ENCODE measurements at regions not wholly inside any gene's neighbourhood (a gene's known extent, or its start where the extent isn't known, plus 50 kb on each side); places are given as distances from the start of the nearest gene placed in this dataset.
"Not testable (repeated sequence)": the region's sequence is repeated elsewhere in the genome, so short reads cannot be mapped to it uniquely, and the experiment has no call there.

DNA sequence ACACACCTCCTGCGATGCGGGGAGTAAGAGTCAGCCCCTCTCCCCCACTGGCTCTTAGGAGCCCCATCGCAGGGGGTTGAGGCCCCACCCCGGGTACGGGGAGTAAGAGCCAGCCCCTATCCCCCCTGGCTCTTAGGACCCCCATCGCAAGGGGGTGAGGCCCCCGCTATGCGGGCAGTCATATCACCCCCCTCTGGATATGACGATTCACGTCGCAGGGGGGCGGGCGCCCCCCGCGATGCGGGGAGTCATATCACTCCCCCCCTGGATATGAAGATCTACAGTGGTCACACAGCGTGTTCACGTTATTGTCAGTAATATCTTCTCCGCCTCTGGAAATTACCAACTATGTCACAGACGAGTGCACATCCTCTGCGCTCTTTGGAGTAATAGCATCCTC lies 61.1 kb downstream of the DEFB131A start:
- DNase-seq (ENCODE audit: low spot score); in situ Hi-C loops (cut with MboI; ENCODE audit: low pct_unique_long_range_greater_than_20kb, low sequenced_read_pairs, unreplicated experiment): not testable (repeated sequence)

DNA sequence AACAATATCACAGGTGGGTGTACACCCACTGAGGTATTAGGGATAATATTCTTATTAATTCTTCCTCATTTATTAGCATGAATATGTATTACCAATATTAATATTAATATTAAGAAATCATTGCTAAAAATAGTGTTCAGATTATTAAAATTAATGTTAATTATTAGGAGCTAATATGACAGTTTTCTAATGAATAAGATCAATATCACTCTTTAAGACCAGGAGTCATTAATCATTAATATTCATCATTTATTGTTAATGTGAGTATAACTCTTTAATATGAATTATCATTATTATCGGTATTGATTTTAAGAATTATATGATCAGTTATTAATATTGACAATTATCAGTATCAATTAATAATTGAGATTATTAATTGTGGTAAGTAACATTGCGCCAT lies 62.5 kb downstream of the DEFB131A start:
- DNase-seq (ENCODE audit: low spot score); in situ Hi-C loops (cut with MboI; ENCODE audit: low pct_unique_long_range_greater_than_20kb, low sequenced_read_pairs, unreplicated experiment): not testable (repeated sequence)

DNA sequence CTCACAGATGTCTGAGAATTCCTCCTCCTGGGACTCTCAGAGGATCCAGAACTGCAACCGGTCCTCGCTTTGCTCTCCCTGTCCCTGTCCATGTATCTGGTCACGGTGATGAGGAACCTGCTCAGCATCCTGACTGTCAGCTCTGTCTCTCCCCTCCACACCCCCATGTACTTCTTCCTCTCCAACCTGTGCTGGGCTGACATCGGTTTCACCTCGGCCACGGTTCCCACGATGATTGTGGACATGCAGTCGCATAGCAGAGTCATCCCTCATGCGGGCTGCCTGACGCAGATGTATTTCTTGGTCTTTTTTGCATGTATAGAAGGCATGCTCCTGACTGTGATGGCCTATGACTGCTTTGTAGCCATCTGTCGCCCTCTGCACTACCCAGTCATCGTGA lies 68.7 kb downstream of the DEFB131A start:
- in situ Hi-C loops (cut with MboI; ENCODE audit: low pct_unique_long_range_greater_than_20kb, low sequenced_read_pairs, unreplicated experiment) = not testable (repeated sequence)

DNA sequence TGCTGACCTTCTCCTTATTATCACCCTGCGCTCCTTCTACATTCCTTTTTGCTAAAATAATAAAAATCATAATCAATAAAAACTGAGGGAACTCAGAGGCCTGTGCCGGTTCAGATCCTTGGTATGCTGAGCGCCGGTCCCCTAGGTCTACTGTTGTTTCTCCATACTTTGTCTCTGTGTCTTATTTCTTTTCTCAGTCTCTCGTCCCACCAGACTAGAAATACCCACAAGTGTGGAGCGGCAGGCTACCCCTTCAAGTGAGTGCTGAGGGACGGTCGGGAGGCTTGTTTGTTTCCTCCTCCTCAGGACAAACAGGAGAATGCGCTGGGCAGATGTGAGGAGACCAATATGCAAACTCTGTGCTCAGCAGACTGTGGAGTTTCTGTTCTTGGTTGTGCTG lies 75.4 kb downstream of the DEFB131A start:
- in situ Hi-C loops (cut with MboI; ENCODE audit: low pct_unique_long_range_greater_than_20kb, low sequenced_read_pairs, unreplicated experiment); DNase-seq (ENCODE audit: low spot score): not testable (repeated sequence)

More for the DNA sequence above, 68.7 kb downstream of the DEFB131A start:
- DNase-seq (ENCODE audit: low spot score) = not testable (repeated sequence)

DNA sequence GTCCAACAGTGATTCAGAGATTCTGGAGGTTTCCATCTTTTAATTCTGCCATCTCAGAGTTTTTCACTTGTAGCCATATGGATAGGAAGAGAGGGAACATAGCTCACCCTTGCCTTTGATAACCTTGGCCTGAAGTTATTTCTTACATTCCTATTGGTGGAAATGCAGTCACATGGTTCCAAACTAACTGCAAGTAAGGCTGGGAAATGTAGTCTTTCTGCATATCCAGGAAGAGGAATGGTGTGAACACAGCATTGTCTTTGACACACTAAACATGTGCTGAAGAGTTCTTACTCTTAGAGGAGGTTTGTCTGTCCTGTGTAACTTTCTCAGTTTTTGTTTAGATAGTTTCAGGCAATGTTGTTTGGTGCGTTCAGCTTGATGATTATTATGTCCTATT lies 78.7 kb downstream of the DEFB131A start:
- DNase-seq (ENCODE audit: low spot score); in situ Hi-C loops (cut with MboI; ENCODE audit: low pct_unique_long_range_greater_than_20kb, low sequenced_read_pairs, unreplicated experiment): not testable (repeated sequence)

DNA sequence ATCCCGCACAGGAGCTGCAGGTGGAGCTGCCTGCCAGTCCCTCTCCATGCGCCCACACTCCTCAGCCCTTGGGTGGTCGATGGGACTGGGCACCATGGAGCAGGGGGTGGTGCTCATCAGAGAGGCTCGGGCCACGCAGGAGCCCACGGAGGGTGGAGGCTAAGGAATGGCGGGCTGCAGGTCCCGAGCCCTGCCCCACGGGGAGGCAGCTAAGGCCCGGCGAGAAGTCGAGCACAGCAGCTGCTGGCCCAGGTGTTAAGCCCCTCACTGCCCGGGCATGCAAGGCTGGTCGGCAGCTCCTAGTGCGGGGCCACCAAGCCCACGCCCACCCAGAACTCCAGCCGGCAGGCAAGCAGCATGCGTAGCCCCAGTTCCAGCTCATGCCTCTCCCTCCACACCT lies 80.2 kb downstream of the DEFB131A start:
- in situ Hi-C loops (cut with MboI; ENCODE audit: low pct_unique_long_range_greater_than_20kb, low sequenced_read_pairs, unreplicated experiment) = not testable (repeated sequence)

DNA sequence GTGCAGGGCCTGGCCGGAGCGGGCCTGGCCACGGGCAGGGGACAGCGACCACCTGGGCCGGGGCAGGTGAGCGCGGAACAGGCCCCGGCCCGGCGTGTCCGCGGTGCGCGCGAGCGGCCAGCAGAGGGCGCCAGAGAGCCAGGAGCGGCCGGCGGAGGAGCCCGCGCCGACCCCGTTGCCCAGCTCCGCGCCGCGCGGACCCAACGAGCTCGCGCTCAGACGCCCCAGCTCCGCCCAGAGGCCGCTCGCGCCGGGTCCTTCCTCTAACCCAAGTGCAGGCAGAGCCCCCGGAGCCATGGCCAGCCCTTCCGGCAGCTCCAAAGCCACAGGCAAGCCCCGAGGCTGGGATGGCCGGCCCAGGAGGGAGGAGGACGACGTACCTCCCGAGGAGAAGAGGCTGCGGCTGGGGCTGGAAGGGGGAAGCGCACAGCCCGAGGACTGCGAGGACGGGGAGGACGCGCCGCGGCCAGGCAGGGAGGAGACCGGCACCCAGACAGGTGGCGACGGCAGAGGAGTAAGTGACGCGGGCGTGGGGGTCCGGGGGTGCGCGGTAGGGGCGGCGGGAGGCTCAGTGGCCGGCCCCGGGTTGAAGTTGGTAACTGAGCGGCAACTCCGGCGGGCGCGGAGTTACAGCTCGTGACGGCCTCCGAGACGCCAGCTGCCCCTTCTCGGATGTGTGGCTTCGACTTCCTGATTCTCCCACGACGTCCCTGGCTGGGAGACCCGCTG lies 88.1 kb downstream of the DEFB131A start:
- DNase-seq (ENCODE audit: low spot score) = peak; percentile 86
- in situ Hi-C loops (cut with MboI; ENCODE audit: low pct_unique_long_range_greater_than_20kb, low sequenced_read_pairs, unreplicated experiment) = not testable (repeated sequence)

More for the DNA sequence above, 80.2 kb downstream of the DEFB131A start:
- DNase-seq (ENCODE audit: low spot score) = not testable (repeated sequence)

DNA sequence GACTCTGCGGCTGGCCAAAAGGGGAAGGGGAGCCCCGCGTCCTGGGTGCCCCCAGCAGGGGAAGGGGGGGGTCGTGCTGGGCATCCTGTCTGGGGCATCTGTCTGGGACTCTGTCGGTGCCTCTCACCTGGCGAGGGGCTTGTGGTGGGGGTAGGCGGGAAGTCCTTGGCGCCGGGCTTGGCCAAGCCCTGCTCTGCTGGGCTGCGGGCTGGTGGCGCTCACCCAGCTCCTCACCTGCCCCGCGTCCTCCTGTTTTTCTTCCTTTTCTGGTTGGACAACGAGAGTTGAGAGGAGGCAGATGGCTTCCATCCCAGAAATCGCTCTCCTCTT lies 88.6 kb downstream of the DEFB131A start:
- DNase-seq (ENCODE audit: low spot score); in situ Hi-C loops (cut with MboI; ENCODE audit: low pct_unique_long_range_greater_than_20kb, low sequenced_read_pairs, unreplicated experiment): not testable (repeated sequence)

More for the DNA sequence above, 88.1 kb downstream of the DEFB131A start:
- TF ChIP-seq, protein P1, sequence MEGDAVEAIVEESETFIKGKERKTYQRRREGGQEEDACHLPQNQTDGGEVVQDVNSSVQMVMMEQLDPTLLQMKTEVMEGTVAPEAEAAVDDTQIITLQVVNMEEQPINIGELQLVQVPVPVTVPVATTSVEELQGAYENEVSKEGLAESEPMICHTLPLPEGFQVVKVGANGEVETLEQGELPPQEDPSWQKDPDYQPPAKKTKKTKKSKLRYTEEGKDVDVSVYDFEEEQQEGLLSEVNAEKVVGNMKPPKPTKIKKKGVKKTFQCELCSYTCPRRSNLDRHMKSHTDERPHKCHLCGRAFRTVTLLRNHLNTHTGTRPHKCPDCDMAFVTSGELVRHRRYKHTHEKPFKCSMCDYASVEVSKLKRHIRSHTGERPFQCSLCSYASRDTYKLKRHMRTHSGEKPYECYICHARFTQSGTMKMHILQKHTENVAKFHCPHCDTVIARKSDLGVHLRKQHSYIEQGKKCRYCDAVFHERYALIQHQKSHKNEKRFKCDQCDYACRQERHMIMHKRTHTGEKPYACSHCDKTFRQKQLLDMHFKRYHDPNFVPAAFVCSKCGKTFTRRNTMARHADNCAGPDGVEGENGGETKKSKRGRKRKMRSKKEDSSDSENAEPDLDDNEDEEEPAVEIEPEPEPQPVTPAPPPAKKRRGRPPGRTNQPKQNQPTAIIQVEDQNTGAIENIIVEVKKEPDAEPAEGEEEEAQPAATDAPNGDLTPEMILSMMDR (IDR thresholded peaks at IDR 0.05; ENCODE audit: extremely low read depth, insufficient read depth, missing control alignments) = peak; percentile 82

DNA sequence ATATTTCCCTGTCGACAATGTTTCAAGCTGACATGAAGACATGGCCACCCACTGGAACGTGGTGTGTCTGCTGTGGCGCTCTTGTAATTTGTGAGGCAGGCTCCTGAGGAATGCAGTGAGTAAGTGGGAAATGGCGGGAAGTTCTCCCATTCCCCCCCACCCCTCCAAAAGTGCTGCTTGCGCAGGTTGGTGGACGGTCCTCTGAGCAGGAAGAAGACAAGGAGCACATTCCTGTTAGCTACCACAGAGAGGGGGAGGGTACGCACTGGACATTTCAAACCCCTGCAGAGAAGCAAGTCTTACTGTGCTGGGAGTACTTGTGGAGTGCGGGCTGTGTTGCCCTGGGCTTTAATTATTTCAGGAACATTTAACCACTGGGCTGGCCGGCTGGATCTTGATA lies 92.9 kb downstream of the DEFB131A start:
- DNase-seq (ENCODE audit: low spot score); in situ Hi-C loops (cut with MboI; ENCODE audit: low pct_unique_long_range_greater_than_20kb, low sequenced_read_pairs, unreplicated experiment): not testable (repeated sequence)

DNA sequence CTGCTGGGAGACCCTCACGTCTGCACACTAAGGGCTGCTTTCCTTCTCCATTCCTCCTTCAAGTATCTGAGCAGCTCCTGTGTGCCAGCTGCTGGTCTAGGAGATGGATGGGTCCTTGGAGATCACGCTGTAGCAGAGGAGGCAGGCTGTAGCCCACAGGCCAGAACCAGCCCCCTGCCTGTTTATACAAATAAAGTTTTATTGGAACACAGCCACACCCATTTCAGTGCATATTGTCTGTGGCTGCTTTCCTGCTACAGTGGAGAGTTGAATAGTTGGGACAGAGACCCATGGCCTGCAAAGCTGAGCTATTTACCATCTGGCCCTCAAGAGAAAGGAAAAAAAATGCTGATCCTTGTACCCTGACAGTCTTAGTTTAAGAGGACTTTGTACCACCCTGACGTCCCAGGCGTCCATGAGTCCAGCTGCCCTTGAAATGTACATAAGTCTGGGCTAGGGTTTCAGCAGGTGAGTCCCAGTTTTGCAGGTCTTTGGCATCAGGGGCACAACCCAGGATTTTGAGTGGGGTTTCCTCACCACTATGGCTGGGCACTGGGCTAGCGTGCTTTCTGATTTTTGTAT lies 95.8 kb downstream of the DEFB131A start:
- in situ Hi-C loops (cut with MboI; ENCODE audit: low pct_unique_long_range_greater_than_20kb, low sequenced_read_pairs, unreplicated experiment); DNase-seq (ENCODE audit: low spot score): not testable (repeated sequence)

DNA sequence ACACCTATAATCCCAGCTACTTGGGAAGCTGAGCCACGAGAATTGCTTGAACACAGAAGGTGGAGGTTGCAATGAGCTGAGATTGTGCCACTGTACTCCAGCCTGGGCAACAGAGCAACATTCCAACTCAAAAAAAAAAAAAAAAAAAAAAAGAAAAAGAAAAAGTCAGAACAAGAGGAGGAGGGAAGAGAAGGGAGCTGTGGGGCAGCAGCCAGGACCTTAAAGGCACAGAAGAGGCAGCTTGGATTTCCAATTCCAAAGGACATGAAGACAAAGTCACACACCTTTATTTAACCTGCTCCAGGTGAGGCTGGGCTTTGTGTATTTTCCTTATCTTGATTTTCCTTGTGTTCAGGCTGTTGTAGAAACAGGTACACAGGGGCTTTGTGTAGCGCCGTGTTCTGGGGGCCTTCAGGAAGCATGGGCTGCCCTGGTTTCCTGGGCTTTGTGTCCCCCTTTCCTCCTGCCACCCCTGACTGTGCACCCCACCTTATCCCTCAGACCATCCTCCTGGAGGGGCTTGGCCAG lies 97.2 kb downstream of the DEFB131A start:
- DNase-seq (ENCODE audit: low spot score); in situ Hi-C loops (cut with MboI; ENCODE audit: low pct_unique_long_range_greater_than_20kb, low sequenced_read_pairs, unreplicated experiment): not testable (repeated sequence)

DNA sequence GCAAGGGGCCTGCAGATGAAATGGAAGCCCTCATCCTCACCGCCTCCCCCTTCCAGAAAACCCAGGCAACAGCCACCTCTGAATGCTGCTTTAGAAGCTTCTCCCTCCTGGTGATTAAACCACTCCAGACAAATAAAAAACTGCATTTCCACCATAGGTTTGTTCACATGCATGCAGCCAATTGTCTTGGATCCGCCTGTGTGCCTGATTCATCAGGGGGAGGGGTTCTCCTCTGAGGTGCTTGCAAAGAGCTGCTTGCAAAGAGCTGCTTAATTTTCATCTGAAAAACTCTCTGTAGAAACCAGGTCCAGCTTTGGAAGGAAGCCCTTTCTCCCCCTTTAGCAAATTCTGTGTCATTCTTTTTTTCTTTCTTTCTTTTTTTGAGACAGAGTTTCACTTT lies 100.6 kb downstream of the DEFB131A start:
- in situ Hi-C loops (cut with MboI; ENCODE audit: low pct_unique_long_range_greater_than_20kb, low sequenced_read_pairs, unreplicated experiment); DNase-seq (ENCODE audit: low spot score): not testable (repeated sequence)

DNA sequence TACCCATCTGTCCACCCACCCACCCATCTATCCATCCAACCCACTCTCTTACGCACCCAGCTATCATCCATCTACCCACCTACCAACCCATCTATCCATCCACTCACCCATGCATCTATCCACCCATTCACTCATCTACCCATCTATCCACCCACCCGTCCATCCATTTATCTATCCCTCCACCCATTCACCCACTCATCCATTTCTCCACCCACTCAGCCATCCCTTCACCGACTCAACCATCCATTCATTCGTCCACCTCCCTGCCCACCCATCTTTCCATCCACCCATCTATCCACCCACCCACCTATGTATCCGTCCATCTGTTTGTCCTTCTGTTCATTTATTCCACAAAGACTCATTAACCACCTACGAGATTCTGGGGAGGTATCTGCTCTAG lies 103.3 kb downstream of the DEFB131A start:
- DNase-seq (ENCODE audit: low spot score); in situ Hi-C loops (cut with MboI; ENCODE audit: low pct_unique_long_range_greater_than_20kb, low sequenced_read_pairs, unreplicated experiment): not testable (repeated sequence)

DNA sequence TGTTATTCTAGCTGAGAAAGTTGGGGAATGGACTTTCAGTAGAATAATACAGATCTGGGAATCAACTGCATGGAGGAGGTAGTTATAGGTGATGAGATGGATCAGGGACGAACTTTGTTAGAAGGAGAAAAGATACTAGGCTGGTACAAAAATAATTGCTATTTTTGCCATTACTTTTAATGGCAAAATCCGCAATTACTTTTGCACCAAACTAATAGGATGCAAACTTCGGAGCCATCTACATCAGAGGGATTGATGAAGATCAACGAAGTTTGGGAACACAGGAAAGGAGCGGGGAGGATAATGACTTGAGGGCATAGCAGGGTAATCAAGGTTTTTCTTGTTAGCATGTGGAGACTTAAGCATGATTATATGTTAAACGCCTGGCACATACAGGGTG lies 111.9 kb downstream of the DEFB131A start:
- DNase-seq (ENCODE audit: low spot score); in situ Hi-C loops (cut with MboI; ENCODE audit: low pct_unique_long_range_greater_than_20kb, low sequenced_read_pairs, unreplicated experiment): not testable (repeated sequence)

DNA sequence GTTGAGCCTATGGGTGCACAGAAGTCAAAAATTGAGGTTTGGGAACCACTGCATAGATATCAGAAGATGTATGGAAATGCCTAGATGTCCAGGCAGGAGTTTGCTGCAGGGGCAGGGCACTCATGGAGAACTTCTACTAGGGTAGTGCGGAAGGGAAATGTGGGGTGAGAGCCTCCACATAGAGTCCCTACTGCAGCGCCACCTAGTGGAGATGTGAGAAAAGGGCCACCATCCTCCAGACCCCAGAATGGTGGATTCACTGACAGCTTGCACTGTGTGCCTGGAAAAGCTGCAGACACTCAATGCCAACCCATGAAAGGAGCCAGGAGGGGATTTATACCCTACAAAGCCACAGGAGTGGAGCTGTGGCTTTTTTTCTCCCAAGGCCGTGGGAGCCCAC lies 133.7 kb downstream of the DEFB131A start:
- DNase-seq (ENCODE audit: low spot score); in situ Hi-C loops (cut with MboI; ENCODE audit: low pct_unique_long_range_greater_than_20kb, low sequenced_read_pairs, unreplicated experiment): not testable (repeated sequence)

DNA sequence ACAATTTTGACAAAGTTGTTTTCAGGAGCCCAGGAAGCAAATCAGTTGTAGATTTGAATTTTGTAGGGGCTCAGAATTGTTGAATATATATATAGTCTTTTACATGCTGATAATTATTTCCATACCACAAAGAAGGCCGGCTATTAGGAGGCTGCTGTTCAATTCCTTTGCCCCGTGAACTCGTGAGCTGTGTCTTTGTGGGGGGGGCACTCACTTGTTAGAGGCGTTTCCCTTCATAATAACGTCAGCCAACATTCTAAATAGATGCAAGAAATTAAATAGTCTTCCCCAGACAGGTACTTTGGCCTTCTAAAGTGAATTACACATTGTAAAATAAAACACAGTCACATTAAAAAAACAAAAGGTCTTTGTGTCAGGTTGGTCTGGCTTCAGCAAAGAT lies 138.7 kb downstream of the DEFB131A start:
- DNase-seq (ENCODE audit: low spot score); in situ Hi-C loops (cut with MboI; ENCODE audit: low pct_unique_long_range_greater_than_20kb, low sequenced_read_pairs, unreplicated experiment): not testable (repeated sequence)

Measured in GM13977 (cell line).